HEK293 (cell line): ENCODE measurements at regions not wholly inside any gene's neighbourhood (a gene's known extent, or its start where the extent isn't known, plus 50 kb on each side); places are given as distances from the start of the nearest gene placed in this dataset.

ENCODE experiments used
- CTCF ChIA-PET: fragments of 350-600 bp; formaldehyde crosslinking; extraction: SDS; loops from one replicate; lab custom pipeline; 2021; ENCODE audit warnings: antibody characterized with exemption; lab: Yijun Ruan, JAX
- POLR2A ChIA-PET: fragments of 300-600 bp; formaldehyde crosslinking; extraction: SDS; loops from one replicate; lab custom pipeline; 2020; ENCODE audit warnings: antibody characterized with exemption, inconsistent platforms; lab: Yijun Ruan, JAX
- H3K27ac ChIP-seq: fragments of 200-500 bp; sonication (Bioruptor generic); 2 replicates; pipeline ENCODE4 v1.5.1; 2014; ENCODE audit warnings: low read depth, low read length, control low read depth, inconsistent platforms; ENCODE audit errors: extremely low read depth
- H3K36me3 ChIP-seq, 2 experiments: fragments of 200-500 bp in 1 of 2; sonication (Bioruptor generic) in 1 of 2; 1 replicate in 1 of 2; 2 replicates in 1 of 2; pipeline ENCODE4 v1.5.1; 2014 to 2017; ENCODE audit warnings: inconsistent platforms in 2 of 2, low read length in 2 of 2; ENCODE audit not compliant: control insufficient read depth in 2 of 2, insufficient read depth in 1 of 2
- H3K4me1 ChIP-seq: fragments of 200-500 bp; sonication (Bioruptor generic); 2 replicates; pipeline ENCODE4 v1.5.1; 2014; ENCODE audit warnings: mild to moderate bottlenecking, low read length, inconsistent platforms; ENCODE audit not compliant: control insufficient read depth, insufficient read depth
- H3K4me3 ChIP-seq: 2 replicates; pipeline ENCODE4 v1.5.1; 2011; ENCODE audit warnings: low read depth, mild to moderate bottlenecking, control low read depth, low read length, moderate library complexity
- H3K9me3 ChIP-seq: fragments of 200-500 bp; sonication (Bioruptor generic); 2 replicates; pipeline ENCODE4 v1.5.1; 2014; ENCODE audit warnings: low read depth, low read length, inconsistent platforms; ENCODE audit not compliant: control insufficient read depth, insufficient read depth
- BCL11A ChIP-seq: fragments of 450-650 bp; formaldehyde crosslinking; IDR thresholded peaks from 2 replicates; pipeline ENCODE4 v1.5.1; 2016; ENCODE audit warnings: low read depth, missing biosample characterization, missing genetic modification characterization
- ELK4 ChIP-seq: IDR thresholded peaks from 2 replicates; pipeline ENCODE4 v1.6.1; 2011; ENCODE audit warnings: mild to moderate bottlenecking, low read depth, low read length, borderline replicate concordance
- HIC1 ChIP-seq: fragments of 450-650 bp; formaldehyde crosslinking; IDR thresholded peaks from 2 replicates; pipeline ENCODE4 v1.5.1; 2016; ENCODE audit warnings: missing biosample characterization, missing genetic modification characterization
- MZF1 ChIP-seq: fragments of 450-650 bp; formaldehyde crosslinking; IDR thresholded peaks from 2 replicates; pipeline ENCODE4 v1.5.1; 2017; ENCODE audit warnings: missing biosample characterization, missing genetic modification characterization, borderline replicate concordance
- SCRT2 ChIP-seq: fragments of 450-650 bp; formaldehyde crosslinking; IDR thresholded peaks from 2 replicates; pipeline ENCODE4 v1.5.1; 2016; ENCODE audit warnings: missing biosample characterization, missing genetic modification characterization
- ZFHX2 ChIP-seq: fragments of 450-650 bp; formaldehyde crosslinking; conservative IDR thresholded peaks from 2 replicates; pipeline ENCODE4 v1.5.1; 2016; ENCODE audit warnings: missing biosample characterization, missing genetic modification characterization
- ZNF132 ChIP-seq: fragments of 450-650 bp; formaldehyde crosslinking; IDR thresholded peaks from 2 replicates; pipeline ENCODE4 v1.5.1; 2017; ENCODE audit warnings: missing biosample characterization, missing genetic modification characterization, borderline replicate concordance
- ZNF169 ChIP-seq: fragments of 450-650 bp; formaldehyde crosslinking; IDR thresholded peaks from 2 replicates; pipeline ENCODE4 v1.5.1; 2016; ENCODE audit warnings: missing biosample characterization, missing genetic modification characterization
- ZNF211 ChIP-seq: fragments of 450-650 bp; formaldehyde crosslinking; IDR thresholded peaks from 2 replicates; pipeline ENCODE4 v1.5.1; 2016; ENCODE audit warnings: low read depth, missing biosample characterization, missing genetic modification characterization
- ZNF223 ChIP-seq: fragments of 450-650 bp; formaldehyde crosslinking; IDR thresholded peaks from 2 replicates; pipeline ENCODE4 v1.5.1; 2016; ENCODE audit warnings: missing biosample characterization, missing genetic modification characterization
- ZNF266 ChIP-seq: fragments of 450-650 bp; formaldehyde crosslinking; IDR thresholded peaks from 2 replicates; pipeline ENCODE4 v1.5.1; 2016; ENCODE audit warnings: missing biosample characterization, missing genetic modification characterization, low read depth
- ZNF280C ChIP-seq: fragments of 450-650 bp; formaldehyde crosslinking; IDR thresholded peaks from 2 replicates; pipeline ENCODE4 v1.5.1; 2016; ENCODE audit warnings: missing biosample characterization, missing genetic modification characterization
- ZNF335 ChIP-seq: fragments of 450-650 bp; formaldehyde crosslinking; conservative IDR thresholded peaks from 2 replicates; pipeline ENCODE4 v1.5.1; 2016; ENCODE audit warnings: missing biosample characterization, missing genetic modification characterization
- ZNF426 ChIP-seq: fragments of 450-650 bp; formaldehyde crosslinking; IDR thresholded peaks from 2 replicates; pipeline ENCODE4 v1.5.1; 2017; ENCODE audit warnings: missing biosample characterization, missing genetic modification characterization, mild to moderate bottlenecking, inconsistent platforms, moderate library complexity
- ZNF529 ChIP-seq: fragments of 450-650 bp; formaldehyde crosslinking; IDR thresholded peaks from 2 replicates; pipeline ENCODE4 v1.5.1; 2017; ENCODE audit warnings: missing genetic modification characterization, missing biosample characterization; ENCODE audit not compliant: insufficient replicate concordance
- ZNF560 ChIP-seq: fragments of 450-650 bp; formaldehyde crosslinking; IDR thresholded peaks from 2 replicates; pipeline ENCODE4 v1.5.1; 2017; ENCODE audit warnings: missing biosample characterization, missing genetic modification characterization, borderline replicate concordance
- ZNF561 ChIP-seq: fragments of 450-650 bp; IDR thresholded peaks from 2 replicates; pipeline ENCODE4 v1.5.1; 2018; ENCODE audit warnings: missing biosample characterization, missing genetic modification characterization, borderline replicate concordance
- ZNF596 ChIP-seq: fragments of 450-650 bp; IDR thresholded peaks from 2 replicates; pipeline ENCODE4 v1.5.0; 2018; ENCODE audit warnings: missing biosample characterization, mild to moderate bottlenecking, missing genetic modification characterization, moderate library complexity
- ZNF623 ChIP-seq: fragments of 450-650 bp; formaldehyde crosslinking; IDR thresholded peaks from 2 replicates; pipeline ENCODE4 v1.5.1; 2016; ENCODE audit warnings: missing biosample characterization, missing genetic modification characterization
- ZNF645 ChIP-seq: fragments of 450-650 bp; formaldehyde crosslinking; IDR thresholded peaks from 2 replicates; pipeline ENCODE4; 2016; ENCODE audit warnings: missing biosample characterization, missing genetic modification characterization
- ZSCAN4 ChIP-seq: fragments of 450-650 bp; formaldehyde crosslinking; IDR thresholded peaks from 2 replicates; pipeline ENCODE4 v1.5.1; 2017; ENCODE audit warnings: missing biosample characterization, missing genetic modification characterization
- ZSCAN5A ChIP-seq: fragments of 450-650 bp; formaldehyde crosslinking; IDR thresholded peaks from 2 replicates; pipeline ENCODE4 v1.5.1; 2016; ENCODE audit warnings: missing biosample characterization, missing genetic modification characterization

GRCh38 chr6:112906726-112907125 lies 559.6 kb downstream of the RFPL4B start:
- TF ChIP-seq ZNF211 (tag by site-specific recombination) = no peak
- TF ChIP-seq SCRT2 (tag by site-specific recombination) = no peak
- TF ChIP-seq ELK4 = no peak
- TF ChIP-seq ZNF529 = no peak
- no peak for TF ChIP-seq ZNF596
- TF ChIP-seq HIC1 (tag by site-specific recombination) = no peak
- no peak for TF ChIP-seq ZNF132
- TF ChIP-seq ZNF561 = no peak
- TF ChIP-seq ZNF560 (tag by site-specific recombination) = no peak
- TF ChIP-seq ZNF223 (tag by site-specific recombination) = no peak
- no peak for TF ChIP-seq ZNF426
- no peak for TF ChIP-seq ZFHX2 (tag by site-specific recombination)
- no peak for TF ChIP-seq ZNF335 (tag by site-specific recombination)
- no peak for TF ChIP-seq ZNF645 (tag by site-specific recombination)
- no peak for TF ChIP-seq ZNF169 (tag by site-specific recombination)
- TF ChIP-seq ZSCAN4 = no peak
- TF ChIP-seq MZF1 (tag by site-specific recombination) = no peak
- no peak for TF ChIP-seq BCL11A
- no peak for TF ChIP-seq ZNF266
- Histone ChIP-seq H3K4me3 (no peak overlapping the region), H3K27ac (no peak overlapping the region), H3K4me1 (no peaks in the 10 kb centered on the region), H3K9me3 (no peaks in the 10 kb centered on the region), H3K36me3 (no peaks in the 10 kb centered on the region)
- ChIA-PET CTCF (no interaction called here), POLR2A (no interaction called here)

- CTCF ChIA-PET = interaction anchor here (0.6 kb wide), 1 partner anchor 112 kb away, joined by 3 read pairs; no protein-coding TSS in a partner anchor
- no peak overlapping the region for H3K4me3 ChIP-seq
- no peak overlapping the region for H3K27ac ChIP-seq
- TF ChIP-seq ZNF623 (tag by site-specific recombination) (no peak), ZNF280C (tag by site-specific recombination) (no peak), ZSCAN5A (no peak)
- POLR2A ChIA-PET = no interaction called here
- no peaks in the 10 kb centered on the region for H3K9me3 ChIP-seq
- H3K36me3 ChIP-seq = no peaks in the 10 kb centered on the region
- no peaks in the 10 kb centered on the region for H3K4me1 ChIP-seq
Observed at GRCh38 chr6:112909781-112910180, 562.7 kb downstream of the RFPL4B start.
